ENCODE measurements at regions not wholly inside any gene's neighbourhood (a gene's known extent, or its start where the extent isn't known, plus 50 kb on each side); places are given as distances from the start of the nearest gene placed in this dataset.
A peak's percentile ranks its signal among the peaks of the same experiment; 100 is the strongest.
"Not testable (repeated sequence)": the region's sequence is repeated elsewhere in the genome, so short reads cannot be mapped to it uniquely, and the experiment has no call there.

- no peak overlapping the region for H3K4me3 ChIP-seq (replicated peaks in 1 of 2; ENCODE audit: low read depth in 2 of 2, low read length in 2 of 2)
- no peak for TF ChIP-seq CTCF (IDR thresholded peaks at IDR 0.05; ENCODE audit: low read depth, low read length)
- no peak for DNase-seq (ENCODE audit: low read depth in 2 of 2)
Observed at GRCh38 chr2:88396209-88396608, 56.3 kb downstream of the FOXI3 start.

- DNase-seq (ENCODE audit: low read depth in 2 of 2) = no peak
- H3K4me3 ChIP-seq (replicated peaks in 1 of 2; ENCODE audit: low read depth in 2 of 2, low read length in 2 of 2) = no peak overlapping the region
- no peak for TF ChIP-seq CTCF (IDR thresholded peaks at IDR 0.05; ENCODE audit: low read depth, low read length)
Observed at GRCh38 chr2:88377641-88377991, 74.9 kb downstream of the FOXI3 start.

GRCh38 chr2:88372042-88372441 lies 80.5 kb downstream of the FOXI3 start:
- DNase-seq (ENCODE audit: low read depth in 2 of 2) = no peak
- H3K4me3 ChIP-seq (replicated peaks in 1 of 2; ENCODE audit: low read depth in 2 of 2, low read length in 2 of 2) = no peak overlapping the region
- TF ChIP-seq CTCF (IDR thresholded peaks at IDR 0.05; ENCODE audit: low read depth, low read length) = no peak

GRCh38 chr2:88365408-88365807 lies 87.1 kb downstream of the FOXI3 start:
- DNase-seq (ENCODE audit: low read depth in 2 of 2); H3K4me3 ChIP-seq (replicated peaks in 1 of 2; ENCODE audit: low read depth in 2 of 2, low read length in 2 of 2): not testable (repeated sequence)

- no peak overlapping the region for H3K4me3 ChIP-seq (replicated peaks in 1 of 2; ENCODE audit: low read depth in 2 of 2, low read length in 2 of 2)
- no peak for DNase-seq (ENCODE audit: low read depth in 2 of 2)
- TF ChIP-seq CTCF (IDR thresholded peaks at IDR 0.05; ENCODE audit: low read depth, low read length) = no peak
Observed at GRCh38 chr2:88355486-88355885, 97.0 kb downstream of the FOXI3 start.

GRCh38 chr2:88351249-88351601 lies 101.3 kb downstream of the FOXI3 start:
- no peak for DNase-seq (ENCODE audit: low read depth in 2 of 2)
- no peak overlapping the region for H3K4me3 ChIP-seq (replicated peaks in 1 of 2; ENCODE audit: low read depth in 2 of 2, low read length in 2 of 2)
- no peak for TF ChIP-seq CTCF (IDR thresholded peaks at IDR 0.05; ENCODE audit: low read depth, low read length)

- H3K4me3 ChIP-seq (replicated peaks in 1 of 2; ENCODE audit: low read depth in 2 of 2, low read length in 2 of 2) = no peak overlapping the region
- peak; percentile 12 to 34 for DNase-seq (ENCODE audit: low read depth in 2 of 2)
- TF ChIP-seq CTCF (IDR thresholded peaks at IDR 0.05; ENCODE audit: low read depth, low read length) = peak; percentile 46
Observed at GRCh38 chr2:88350331-88351248, 101.9 kb downstream of the FOXI3 start.

All from cardiac fibroblast (primary cell).